Trophoblast cell (in vitro differentiated cells and primary cell): ENCODE measurements at regions not wholly inside any gene's neighbourhood (a gene's known extent, or its start where the extent isn't known, plus 50 kb on each side); places are given as distances from the start of the nearest gene placed in this dataset.

Experiments
- DNase-seq, 2 donors: peaks; one replicate each; pipeline ENCODE4 v3.0.0-alpha.2; 2016
- H2AFZ ChIP-seq: 2 replicates; pipeline ENCODE4 v1.6.1; 2013; ENCODE audit warnings: low read length, moderate library complexity, mild to moderate bottlenecking; ENCODE audit not compliant: insufficient read depth, poor library complexity
- H2AK5ac ChIP-seq: 2 replicates; pipeline ENCODE4 v1.6.1; 2013; ENCODE audit warnings: mild to moderate bottlenecking, low read length
- H2BK120ac ChIP-seq: 2 replicates; pipeline ENCODE4 v1.6.1; 2013; ENCODE audit warnings: low read length, mild to moderate bottlenecking, moderate library complexity; ENCODE audit not compliant: insufficient read depth, poor library complexity
- H2BK12ac ChIP-seq: 2 replicates; pipeline ENCODE4 v1.6.1; 2013; ENCODE audit warnings: mild to moderate bottlenecking, low read length, moderate library complexity
- H2BK5ac ChIP-seq: 2 replicates; pipeline ENCODE4 v1.6.1; 2013; ENCODE audit warnings: low read length, low read depth, moderate library complexity, mild to moderate bottlenecking; ENCODE audit not compliant: poor library complexity
- H3K14ac ChIP-seq: 2 replicates; pipeline ENCODE4 v1.6.1; 2013; ENCODE audit warnings: mild to moderate bottlenecking, low read length
- H3K18ac ChIP-seq: 2 replicates; pipeline ENCODE4 v1.6.1; 2013; ENCODE audit warnings: mild to moderate bottlenecking, low read length
- H3K23ac ChIP-seq: 2 replicates; pipeline ENCODE4 v1.6.1; 2013; ENCODE audit warnings: low read length
- H3K27ac ChIP-seq: 2 replicates; pipeline ENCODE4 v1.5.1; 2013; ENCODE audit warnings: low read depth, mild to moderate bottlenecking, inconsistent platforms, low read length, moderate library complexity
- H3K27me3 ChIP-seq: 2 replicates; pipeline ENCODE4 v1.6.1; 2013; ENCODE audit warnings: inconsistent platforms, mild to moderate bottlenecking, low read length, moderate library complexity; ENCODE audit not compliant: insufficient read depth
- H3K36me3 ChIP-seq, 2 experiments: 1 replicate in 1 of 2; 2 replicates in 1 of 2; pipeline ENCODE4 v1.6.1; 2013; ENCODE audit warnings: low read length in 2 of 2, mild to moderate bottlenecking in 2 of 2, moderate library complexity in 1 of 2; ENCODE audit not compliant: insufficient read depth in 2 of 2, control insufficient read depth in 1 of 2
- H3K4ac ChIP-seq: 2 replicates; pipeline ENCODE4 v1.6.1; 2013; ENCODE audit warnings: low read depth, mild to moderate bottlenecking, low read length, moderate library complexity
- H3K4me1 ChIP-seq, 2 experiments: 1 replicate in 1 of 2; 2 replicates in 1 of 2; pipeline ENCODE4 v1.6.1; 2013; ENCODE audit warnings: low read length in 2 of 2, mild to moderate bottlenecking in 2 of 2, moderate library complexity in 1 of 2; ENCODE audit not compliant: insufficient read depth in 2 of 2, control insufficient read depth in 1 of 2
- H3K4me2 ChIP-seq: 2 replicates; pipeline ENCODE4 v1.6.1; 2013; ENCODE audit warnings: inconsistent platforms, mild to moderate bottlenecking, low read length, moderate library complexity
- H3K4me3 ChIP-seq: 2 replicates; pipeline ENCODE4 v1.5.1; 2013; ENCODE audit warnings: mild to moderate bottlenecking, low read depth, low read length, inconsistent platforms
- H3K79me1 ChIP-seq: one replicate; pipeline ENCODE4 v1.6.1; 2013; ENCODE audit warnings: low read length
- H3K79me2 ChIP-seq: 2 replicates; pipeline ENCODE4 v1.6.1; 2013; ENCODE audit warnings: low read length, mild to moderate bottlenecking; ENCODE audit not compliant: control insufficient read depth, insufficient read depth, poor library complexity
- H3K9ac ChIP-seq: 2 replicates; pipeline ENCODE4 v1.6.1; 2013; ENCODE audit warnings: mild to moderate bottlenecking, low read length
- H3K9me3 ChIP-seq: 2 replicates; pipeline ENCODE4 v1.6.1; 2013; ENCODE audit warnings: low read depth, mild to moderate bottlenecking, control low read depth, inconsistent platforms, low read length; ENCODE audit not compliant: insufficient read depth
- H4K12ac ChIP-seq: 2 replicates; pipeline ENCODE4 v1.6.1; 2013; ENCODE audit warnings: low read depth, mild to moderate bottlenecking, low read length, moderate library complexity
- H4K8ac ChIP-seq: 2 replicates; pipeline ENCODE4 v1.6.1; 2013; ENCODE audit warnings: low read depth, mild to moderate bottlenecking, low read length, moderate library complexity
- H4K91ac ChIP-seq: one replicate; pipeline ENCODE4 v1.6.1; 2013; ENCODE audit warnings: low read depth, mild to moderate bottlenecking, low read length, moderate library complexity
- WGBS: extraction: QIAGEN DNeasy Blood & Tissue Kit; methylation state at CpG from one replicate; pipeline ENCODE4 v1.1.7; 2013; ENCODE audit warnings: missing lambda C conversion rate; ENCODE audit not compliant: insufficient read length, insufficient coverage; ENCODE audit errors: extremely low coverage; 5-methylcytosine and 5-hydroxymethylcytosine counted together

- no peaks in the 10 kb centered on the region for H3K36me3 ChIP-seq
- H4K12ac ChIP-seq = no peak overlapping the region
Measured at GRCh38 chr4:136861091-136861490, 671.2 kb downstream of the PCDH18 start.

GRCh38 chr4:136858903-136859302, 673.4 kb downstream of the PCDH18 start:
- no peak overlapping the region for H3K23ac ChIP-seq
- no peak overlapping the region for H4K91ac ChIP-seq
- no peak overlapping the region for H3K4me3 ChIP-seq
- H3K9ac ChIP-seq = no peak overlapping the region
- H3K27ac ChIP-seq = no peak overlapping the region
- no peak overlapping the region for H3K4ac ChIP-seq
- no peak overlapping the region for H4K12ac ChIP-seq
- no peaks in the 10 kb centered on the region for H3K79me1 ChIP-seq
- H3K4me1 ChIP-seq = no peaks in the 10 kb centered on the region
- no peak overlapping the region for H3K4me2 ChIP-seq
- H2BK5ac ChIP-seq = no peak overlapping the region
- no peaks in the 10 kb centered on the region for H3K27me3 ChIP-seq
- no peak overlapping the region for H2BK120ac ChIP-seq
- H3K9me3 ChIP-seq = no peaks in the 10 kb centered on the region
- H3K79me2 ChIP-seq = no peaks in the 10 kb centered on the region
- H3K14ac ChIP-seq = no peak overlapping the region
- H3K36me3 ChIP-seq = no peaks in the 10 kb centered on the region
- H2BK12ac ChIP-seq = no peak overlapping the region
- H4K8ac ChIP-seq = no peak overlapping the region
- H2AFZ ChIP-seq = no peak overlapping the region
- no peak overlapping the region for H2AK5ac ChIP-seq
- H3K18ac ChIP-seq = no peak overlapping the region
- DNase-seq = no peak

More at GRCh38 chr4:136861091-136861490, 671.2 kb downstream of the PCDH18 start:
- Histone ChIP-seq H3K27me3 (no peaks in the 10 kb centered on the region), H2BK5ac (no peak overlapping the region), H2BK120ac (no peak overlapping the region), H4K91ac (no peak overlapping the region), H2AK5ac (no peak overlapping the region), H3K4me2 (no peak overlapping the region), H3K4me1 (no peaks in the 10 kb centered on the region), H3K18ac (no peak overlapping the region), H3K9ac (no peak overlapping the region), H3K14ac (no peak overlapping the region), H3K23ac (no peak overlapping the region), H3K79me1 (no peaks in the 10 kb centered on the region), H4K8ac (no peak overlapping the region), H2AFZ (no peak overlapping the region), H3K27ac (no peak overlapping the region), H3K4me3 (no peak overlapping the region), H2BK12ac (no peak overlapping the region), H3K4ac (no peak overlapping the region), H3K9me3 (no peaks in the 10 kb centered on the region), H3K79me2 (no peaks in the 10 kb centered on the region)
- WGBS = no CpG with 5 or more reads among the region's 2 CpGs
- DNase-seq = no peak

- no CpG with 5 or more reads among the region's 1 CpG for WGBS
- no peak overlapping the region for H3K14ac ChIP-seq
- H2BK12ac ChIP-seq = no peak overlapping the region
- no peak for DNase-seq
- H2AFZ ChIP-seq = no peak overlapping the region
- no peak overlapping the region for H3K4me3 ChIP-seq
- H2BK120ac ChIP-seq = no peak overlapping the region
- no peak overlapping the region for H3K9ac ChIP-seq
- no peaks in the 10 kb centered on the region for H3K4me1 ChIP-seq
- no peaks in the 10 kb centered on the region for H3K27me3 ChIP-seq
- no peaks in the 10 kb centered on the region for H3K9me3 ChIP-seq
- H3K79me2 ChIP-seq = no peaks in the 10 kb centered on the region
- H4K91ac ChIP-seq = no peak overlapping the region
- no peak overlapping the region for H3K4ac ChIP-seq
- no peak overlapping the region for H3K4me2 ChIP-seq
- H3K27ac ChIP-seq = no peak overlapping the region
- no peak overlapping the region for H3K18ac ChIP-seq
- no peak overlapping the region for H4K8ac ChIP-seq
- H3K79me1 ChIP-seq = no peaks in the 10 kb centered on the region
- H2BK5ac ChIP-seq = no peak overlapping the region
- H3K23ac ChIP-seq = no peak overlapping the region
- H3K36me3 ChIP-seq = no peaks in the 10 kb centered on the region
- no peak overlapping the region for H2AK5ac ChIP-seq
- H4K12ac ChIP-seq = no peak overlapping the region
Measured at GRCh38 chr4:136855886-136856285, 676.4 kb downstream of the PCDH18 start.

GRCh38 chr4:136850446-136850845, 681.8 kb downstream of the PCDH18 start:
- Histone ChIP-seq H2BK120ac (no peak overlapping the region), H2AK5ac (no peak overlapping the region), H3K79me2 (no peaks in the 10 kb centered on the region), H3K36me3 (no peaks in the 10 kb centered on the region), H2AFZ (no peak overlapping the region), H3K79me1 (no peaks in the 10 kb centered on the region), H2BK5ac (no peak overlapping the region), H4K12ac (no peak overlapping the region), H3K4ac (no peak overlapping the region), H3K23ac (no peak overlapping the region), H4K8ac (no peak overlapping the region), H3K9me3 (peaks cover 4% of the 10 kb centered on the region), H3K27ac (no peak overlapping the region), H3K4me1 (no peaks in the 10 kb centered on the region), H3K9ac (no peak overlapping the region), H3K4me3 (no peak overlapping the region), H3K18ac (no peak overlapping the region), H3K14ac (no peak overlapping the region), H2BK12ac (no peak overlapping the region), H4K91ac (no peak overlapping the region), H3K4me2 (no peak overlapping the region), H3K27me3 (no peaks in the 10 kb centered on the region)
- no peak for DNase-seq
- no CpG with 5 or more reads among the region's 2 CpGs for WGBS
